Neural cell (in vitro differentiated cells): ENCODE measurements at regions not wholly inside any gene's neighbourhood (a gene's known extent, or its start where the extent isn't known, plus 50 kb on each side); places are given as distances from the start of the nearest gene placed in this dataset.

Experiments
- H2AFZ ChIP-seq: fragments of 200-600, 300-800 bp; sonication (generic), shearing (Covaris generic); 2 replicates; pipeline ENCODE4 v1.6.0; 2014; ENCODE audit warnings: low read depth, mild to moderate bottlenecking, antibody characterized with exemption, low read length, moderate library complexity
- H3F3A ChIP-seq: fragments of 200-600 bp; shearing (Covaris generic); 2 replicates; pipeline ENCODE4 v1.6.1; 2016; ENCODE audit warnings: mild to moderate bottlenecking, moderate library complexity, mixed read lengths, antibody characterized with exemption, low read length; ENCODE audit not compliant: insufficient read depth, poor library complexity, severe bottlenecking
- H3K27ac ChIP-seq: fragments of 200-600, 300-800 bp; sonication (generic), shearing (Covaris generic); 2 replicates; pipeline ENCODE4 v1.5.1; 2014; ENCODE audit warnings: mild to moderate bottlenecking, low read length, moderate library complexity
- H3K27me3 ChIP-seq: fragments of 300-800, 200-600 bp; sonication (generic), shearing (Covaris generic); 2 replicates; pipeline ENCODE4 v1.6.0; 2014; ENCODE audit warnings: mild to moderate bottlenecking, low read depth, low read length, moderate library complexity; ENCODE audit not compliant: insufficient read depth
- H3K36me3 ChIP-seq: fragments of 300-800, 200-600 bp; sonication (generic), shearing (Covaris generic); 2 replicates; pipeline ENCODE4 v1.5.1; 2014; ENCODE audit warnings: mild to moderate bottlenecking, antibody characterized with exemption, low read length, moderate library complexity; ENCODE audit not compliant: insufficient read depth
- H3K4me2 ChIP-seq: fragments of 300-800, 200-600 bp; sonication (generic), shearing (Covaris generic); 2 replicates; pipeline ENCODE4 v1.6.0; 2014; ENCODE audit warnings: mild to moderate bottlenecking, low read length
- H3K4me3 ChIP-seq: fragments of 300-800, 200-600 bp; sonication (generic), shearing (Covaris generic); 2 replicates; pipeline ENCODE4 v1.5.1; 2014; ENCODE audit warnings: mild to moderate bottlenecking, low read length, moderate library complexity
- H3K79me2 ChIP-seq: fragments of 200-600 bp; shearing (Covaris generic); replicated peaks from 2 replicates; pipeline ENCODE4 v1.6.0; 2014; ENCODE audit warnings: mild to moderate bottlenecking, low read length, moderate library complexity; ENCODE audit not compliant: insufficient read depth
- H3K9ac ChIP-seq: fragments of 300-800, 200-600 bp; sonication (generic), shearing (Covaris generic); 2 replicates; pipeline ENCODE4 v1.6.1; 2016; ENCODE audit warnings: mild to moderate bottlenecking, low read length, mixed read lengths
- H3K9me2 ChIP-seq: fragments of 200-600 bp; shearing (Covaris generic); 2 replicates; pipeline ENCODE4 v1.6.1; 2016; ENCODE audit warnings: mild to moderate bottlenecking, low read length, mixed read lengths; ENCODE audit not compliant: insufficient read depth
- H3K9me3 ChIP-seq: fragments of 200-600, 300-800 bp; sonication (generic), shearing (Covaris generic); 2 replicates; pipeline ENCODE4 v1.6.1; 2016; ENCODE audit warnings: mild to moderate bottlenecking, mixed run types, low read length, moderate library complexity, mixed read lengths
- H4K20me1 ChIP-seq: fragments of 200-600 bp; shearing (Covaris generic); 2 replicates; pipeline ENCODE4 v1.6.1; 2016; ENCODE audit warnings: mild to moderate bottlenecking, mixed run types; ENCODE audit not compliant: insufficient read depth
- EP300 ChIP-seq: fragments of 450-650 bp; conservative IDR thresholded peaks from 2 replicates; pipeline ENCODE4 v1.6.1; 2014; ENCODE audit warnings: antibody characterized with exemption, mild to moderate bottlenecking, moderate library complexity; ENCODE audit not compliant: poor library complexity, severe bottlenecking
- EZH2 ChIP-seq: fragments of 200-600, 300-800 bp; shearing (Covaris generic), sonication (generic); IDR thresholded peaks from 2 replicates; pipeline ENCODE4 v1.6.1; 2014; ENCODE audit warnings: antibody characterized with exemption, low read length, borderline replicate concordance, mild to moderate bottlenecking; ENCODE audit not compliant: insufficient read depth, poor library complexity, severe bottlenecking
- MXI1 ChIP-seq: fragments of 450-650 bp; conservative IDR thresholded peaks from 2 replicates; pipeline ENCODE4 v1.6.1; 2014; ENCODE audit warnings: antibody characterized with exemption, mild to moderate bottlenecking; ENCODE audit not compliant: poor library complexity, severe bottlenecking
- POLR2AphosphoS5 ChIP-seq: IDR thresholded peaks from 2 replicates; pipeline ENCODE4 v1.6.1; 2012
- RAD21 ChIP-seq: fragments of 450-650 bp; conservative IDR thresholded peaks from 2 replicates; pipeline ENCODE4 v1.6.1; 2014; ENCODE audit warnings: antibody characterized with exemption, mild to moderate bottlenecking, moderate library complexity
- SMC3 ChIP-seq: fragments of 450-650 bp; conservative IDR thresholded peaks from 2 replicates; pipeline ENCODE4 v1.6.1; 2014; ENCODE audit warnings: antibody characterized with exemption, mild to moderate bottlenecking, moderate library complexity; ENCODE audit not compliant: poor library complexity
- TAF1 ChIP-seq: IDR thresholded peaks from 2 replicates; pipeline ENCODE4 v1.6.1; 2012; ENCODE audit warnings: low read depth
- TF ChIP-seq, protein P1 (sequence below): IDR thresholded peaks from 2 replicates; pipeline ENCODE4 v1.6.1; 2012; ENCODE audit warnings: borderline replicate concordance
- TF ChIP-seq, protein P2 (sequence below): fragments of 450-650 bp; IDR thresholded peaks from 2 replicates; pipeline ENCODE4 v1.5.1; 2014; ENCODE audit warnings: antibody characterized with exemption, mild to moderate bottlenecking, moderate library complexity; ENCODE audit not compliant: poor library complexity, severe bottlenecking

DNA sequence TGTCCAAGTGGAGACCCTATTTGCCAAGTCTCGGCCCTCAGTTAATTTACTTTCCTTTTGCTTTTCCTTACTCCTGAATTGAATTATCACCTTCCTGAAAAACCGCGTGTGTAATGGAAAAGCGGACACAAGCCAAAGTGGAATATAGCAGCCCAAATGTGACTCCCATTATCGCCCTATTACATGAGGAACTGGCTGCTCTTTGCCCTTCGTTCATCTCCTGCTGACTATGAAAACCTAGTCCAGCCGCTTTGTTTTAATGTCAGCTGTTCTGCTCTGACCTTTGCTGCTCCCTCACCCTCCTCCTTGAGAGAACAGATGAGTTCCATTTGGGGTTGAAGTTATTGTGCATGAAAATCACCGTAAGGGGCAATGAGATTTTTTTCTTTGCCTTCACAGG lies 632.7 kb upstream of the SUCLG2 start:
- Histone ChIP-seq H3K36me3 (no peaks in the 10 kb centered on the region), H3K9ac (no peak overlapping the region), H3K4me3 (no peak overlapping the region), H2AFZ (no peak overlapping the region), H3F3A (no peaks in the 10 kb centered on the region), H3K4me2 (no peak overlapping the region), H3K27me3 (no peaks in the 10 kb centered on the region), H3K27ac (no peak overlapping the region), H3K9me3 (no peaks in the 10 kb centered on the region), H4K20me1 (no peaks in the 10 kb centered on the region), H3K79me2 (no peaks in the 10 kb centered on the region), H3K9me2 (no peaks in the 10 kb centered on the region)
- TF ChIP-seq EP300 (no peak), POLR2AphosphoS5 (no peak), RAD21 (no peak), EZH2 (no peak), MXI1 (no peak), SMC3 (no peak), TAF1 (no peak)
- TF ChIP-seq, protein P1, sequence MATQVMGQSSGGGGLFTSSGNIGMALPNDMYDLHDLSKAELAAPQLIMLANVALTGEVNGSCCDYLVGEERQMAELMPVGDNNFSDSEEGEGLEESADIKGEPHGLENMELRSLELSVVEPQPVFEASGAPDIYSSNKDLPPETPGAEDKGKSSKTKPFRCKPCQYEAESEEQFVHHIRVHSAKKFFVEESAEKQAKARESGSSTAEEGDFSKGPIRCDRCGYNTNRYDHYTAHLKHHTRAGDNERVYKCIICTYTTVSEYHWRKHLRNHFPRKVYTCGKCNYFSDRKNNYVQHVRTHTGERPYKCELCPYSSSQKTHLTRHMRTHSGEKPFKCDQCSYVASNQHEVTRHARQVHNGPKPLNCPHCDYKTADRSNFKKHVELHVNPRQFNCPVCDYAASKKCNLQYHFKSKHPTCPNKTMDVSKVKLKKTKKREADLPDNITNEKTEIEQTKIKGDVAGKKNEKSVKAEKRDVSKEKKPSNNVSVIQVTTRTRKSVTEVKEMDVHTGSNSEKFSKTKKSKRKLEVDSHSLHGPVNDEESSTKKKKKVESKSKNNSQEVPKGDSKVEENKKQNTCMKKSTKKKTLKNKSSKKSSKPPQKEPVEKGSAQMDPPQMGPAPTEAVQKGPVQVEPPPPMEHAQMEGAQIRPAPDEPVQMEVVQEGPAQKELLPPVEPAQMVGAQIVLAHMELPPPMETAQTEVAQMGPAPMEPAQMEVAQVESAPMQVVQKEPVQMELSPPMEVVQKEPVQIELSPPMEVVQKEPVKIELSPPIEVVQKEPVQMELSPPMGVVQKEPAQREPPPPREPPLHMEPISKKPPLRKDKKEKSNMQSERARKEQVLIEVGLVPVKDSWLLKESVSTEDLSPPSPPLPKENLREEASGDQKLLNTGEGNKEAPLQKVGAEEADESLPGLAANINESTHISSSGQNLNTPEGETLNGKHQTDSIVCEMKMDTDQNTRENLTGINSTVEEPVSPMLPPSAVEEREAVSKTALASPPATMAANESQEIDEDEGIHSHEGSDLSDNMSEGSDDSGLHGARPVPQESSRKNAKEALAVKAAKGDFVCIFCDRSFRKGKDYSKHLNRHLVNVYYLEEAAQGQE, result no peak
- TF ChIP-seq, protein P2, sequence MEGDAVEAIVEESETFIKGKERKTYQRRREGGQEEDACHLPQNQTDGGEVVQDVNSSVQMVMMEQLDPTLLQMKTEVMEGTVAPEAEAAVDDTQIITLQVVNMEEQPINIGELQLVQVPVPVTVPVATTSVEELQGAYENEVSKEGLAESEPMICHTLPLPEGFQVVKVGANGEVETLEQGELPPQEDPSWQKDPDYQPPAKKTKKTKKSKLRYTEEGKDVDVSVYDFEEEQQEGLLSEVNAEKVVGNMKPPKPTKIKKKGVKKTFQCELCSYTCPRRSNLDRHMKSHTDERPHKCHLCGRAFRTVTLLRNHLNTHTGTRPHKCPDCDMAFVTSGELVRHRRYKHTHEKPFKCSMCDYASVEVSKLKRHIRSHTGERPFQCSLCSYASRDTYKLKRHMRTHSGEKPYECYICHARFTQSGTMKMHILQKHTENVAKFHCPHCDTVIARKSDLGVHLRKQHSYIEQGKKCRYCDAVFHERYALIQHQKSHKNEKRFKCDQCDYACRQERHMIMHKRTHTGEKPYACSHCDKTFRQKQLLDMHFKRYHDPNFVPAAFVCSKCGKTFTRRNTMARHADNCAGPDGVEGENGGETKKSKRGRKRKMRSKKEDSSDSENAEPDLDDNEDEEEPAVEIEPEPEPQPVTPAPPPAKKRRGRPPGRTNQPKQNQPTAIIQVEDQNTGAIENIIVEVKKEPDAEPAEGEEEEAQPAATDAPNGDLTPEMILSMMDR, result no peak

DNA sequence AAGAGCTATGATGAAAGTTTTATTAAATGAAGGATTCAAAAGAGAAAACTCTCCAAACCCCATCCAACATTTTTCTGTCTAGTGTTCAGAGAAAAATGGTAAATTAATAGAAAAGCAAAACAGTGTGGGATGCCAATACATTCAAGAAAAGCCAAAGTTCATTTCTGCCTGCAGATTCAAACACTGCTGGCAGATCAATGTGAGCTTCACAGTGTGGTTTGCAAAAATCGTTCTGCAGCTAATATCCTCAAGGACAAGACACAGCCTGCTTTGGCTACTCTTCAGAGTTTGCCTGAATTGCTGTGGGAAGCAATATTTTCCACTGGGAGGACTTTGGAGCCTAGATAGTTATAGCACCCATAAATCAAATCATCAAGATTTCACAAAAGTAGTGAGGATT lies 619.9 kb upstream of the SUCLG2 start:
- TF ChIP-seq RAD21 (no peak), POLR2AphosphoS5 (no peak)
- TF ChIP-seq, protein P1, result no peak
- TF ChIP-seq, protein P2, result no peak
- Histone ChIP-seq H4K20me1 (no peaks in the 10 kb centered on the region), H3K9me2 (no peaks in the 10 kb centered on the region), H3K9ac (no peak overlapping the region), H3K4me3 (no peak overlapping the region), H2AFZ (no peak overlapping the region), H3K79me2 (no peaks in the 10 kb centered on the region), H3K9me3 (no peaks in the 10 kb centered on the region), H3K27ac (no peak overlapping the region), H3F3A (no peaks in the 10 kb centered on the region), H3K4me2 (no peak overlapping the region), H3K36me3 (no peaks in the 10 kb centered on the region), H3K27me3 (no peaks in the 10 kb centered on the region)
